Sigmoid colon (tissue), 6 donors: ENCODE measurements at regions not wholly inside any gene's neighbourhood (a gene's known extent, or its start where the extent isn't known, plus 50 kb on each side); places are given as distances from the start of the nearest gene placed in this dataset.

Source experiments
- DNase-seq: peaks from one replicate; pipeline ENCODE4 v3.0.0-alpha.2; 2019
- H3K27ac ChIP-seq, 4 donors: fragments of 200-600 bp; sonication (generic); one replicate each; pipeline ENCODE4 v1.5.1; 2016 to 2019; ENCODE audit warnings: mild to moderate bottlenecking in 1 of 4
- H3K27me3 ChIP-seq, 3 donors: fragments of 200-600 bp; sonication (generic); one replicate each; pipeline ENCODE4 v1.5.1; 2019; ENCODE audit warnings: mild to moderate bottlenecking in 1 of 3
- H3K36me3 ChIP-seq, 4 donors: fragments of 200-600 bp; sonication (generic); one replicate each; pipeline ENCODE4 v1.5.1; 2016 to 2019
- H3K4me1 ChIP-seq, 4 donors: fragments of 200-600 bp; sonication (generic); one replicate each; pipeline ENCODE4 v1.5.1; 2017 to 2019
- H3K4me3 ChIP-seq, 4 donors: fragments of 200-600 bp; sonication (generic); one replicate each; pipeline ENCODE4 v1.5.1; 2017 to 2019; ENCODE audit warnings: mild to moderate bottlenecking in 2 of 4, moderate library complexity in 1 of 4
- H3K9me3 ChIP-seq, 4 donors: fragments of 200-600 bp in 3 of 4; sonication (generic) in 3 of 4; one replicate each; pipeline versions ENCODE4 v1.5.1 to v1.6.1; 2013 to 2019
- CTCF ChIP-seq, 4 experiments: fragments of 450-650 bp in 3 of 4; fragments of 200-600 bp in 1 of 4; IDR thresholded peaks; one replicate each; pipeline ENCODE4 v1.5.1; 2016 to 2019; ENCODE audit warnings: antibody characterized with exemption in 4 of 4, mild to moderate bottlenecking in 3 of 4, moderate library complexity in 2 of 4
- EP300 ChIP-seq, 4 donors: sonication (generic); formaldehyde crosslinking; IDR thresholded peaks; one replicate each; pipeline ENCODE4 v1.6.1; 2017; ENCODE audit warnings: antibody characterized with exemption in 4 of 4
- POLR2A ChIP-seq, 2 donors: fragments of 450-650 bp; IDR thresholded peaks; one replicate each; pipeline ENCODE4 v1.6.1; 2016; ENCODE audit warnings: antibody characterized with exemption in 2 of 2, mild to moderate bottlenecking in 2 of 2, moderate library complexity in 2 of 2
- POLR2AphosphoS5 ChIP-seq, 4 donors: sonication (generic); formaldehyde crosslinking; IDR thresholded peaks; one replicate each; pipeline ENCODE4 v1.6.1; 2017; ENCODE audit warnings: antibody characterized with exemption in 4 of 4
- WGBS, 2 donors: extraction: QIAGEN DNeasy Blood & Tissue Kit; methylation state at CpG; one replicate each; pipeline ENCODE4 v1.1.7; 2013; 5-methylcytosine and 5-hydroxymethylcytosine counted together
- intact Hi-C: fragments of 100-400 bp; cut with DNase I; formaldehyde crosslinking; loops from one replicate; pipeline ENCODE4 v1.15.1; 2023
- donor health status: healthy with polysubstance abuse.
- donor health status: healthy.

- DNase-seq = no peak
- no peaks in the 10 kb centered on the region for H3K27me3 ChIP-seq
- no peak overlapping the region for H3K27ac ChIP-seq
- no peaks in the 10 kb centered on the region for H3K9me3 ChIP-seq
- no peaks in the 10 kb centered on the region for H3K4me1 ChIP-seq
- H3K4me3 ChIP-seq = no peak overlapping the region
- intact Hi-C loops = no loop called here
- no peak for TF ChIP-seq CTCF (IDR thresholded peaks at IDR 0.05)
- TF ChIP-seq EP300 (IDR thresholded peaks at IDR 0.05) = no peak
- no peak for TF ChIP-seq POLR2A (IDR thresholded peaks at IDR 0.05)
- TF ChIP-seq POLR2AphosphoS5 (IDR thresholded peaks at IDR 0.05) = no peak
- no peaks in the 10 kb centered on the region for H3K36me3 ChIP-seq
These were observed 118.9 kb upstream of the CEP162 start for GRCh38 chr6:84346372-84346771.

- Histone ChIP-seq H3K27me3 (no peaks in the 10 kb centered on the region), H3K27ac (no peak overlapping the region), H3K36me3 (no peaks in the 10 kb centered on the region), H3K9me3 (peaks cover 0 to under 1% (median 0%) of the 10 kb centered on the region in 4 donors), H3K4me1 (no peaks in the 10 kb centered on the region), H3K4me3 (no peak overlapping the region)
- WGBS, 2 donors = 65 to 78% methylated on average over 3 of the region's 3 CpGs
- TF ChIP-seq POLR2A (IDR thresholded peaks at IDR 0.05) = no peak
- TF ChIP-seq CTCF (IDR thresholded peaks at IDR 0.05) = no peak
- no peak for TF ChIP-seq EP300 (IDR thresholded peaks at IDR 0.05)
- TF ChIP-seq POLR2AphosphoS5 (IDR thresholded peaks at IDR 0.05) = no peak
- intact Hi-C loops = no loop called here
- no peak for DNase-seq
These were observed 116.6 kb upstream of the CEP162 start for GRCh38 chr6:84344005-84344404.

DNA sequence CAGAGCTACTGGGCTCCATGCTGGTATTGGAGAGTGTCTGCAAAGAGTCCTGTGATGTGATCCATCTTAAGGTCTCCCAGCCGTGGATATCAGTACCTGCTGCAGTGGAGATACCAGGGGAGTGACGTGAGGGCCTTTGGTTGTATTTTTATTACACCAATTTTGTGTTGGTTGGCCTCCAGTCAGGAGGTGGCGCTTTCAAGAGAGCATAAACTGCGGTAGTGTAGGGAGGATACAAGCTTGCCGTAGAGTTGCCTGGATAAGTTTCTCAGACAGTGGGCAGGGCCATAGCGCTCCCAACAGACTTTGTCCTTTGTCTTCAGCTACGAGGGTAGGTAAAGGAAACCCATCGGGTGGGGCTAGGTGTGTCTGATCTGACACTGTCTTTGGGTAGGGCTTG, 113.0 kb upstream of the CEP162 start:
- intact Hi-C loops = no loop called here
- Histone ChIP-seq H3K4me1 (no peaks in the 10 kb centered on the region), H3K27ac (no peak overlapping the region), H3K4me3 (no peak overlapping the region), H3K9me3 (peaks cover 0 to 6% (median 2%) of the 10 kb centered on the region in 4 donors), H3K27me3 (no peaks in the 10 kb centered on the region), H3K36me3 (no peaks in the 10 kb centered on the region)
- no peak for TF ChIP-seq EP300 (IDR thresholded peaks at IDR 0.05)
- TF ChIP-seq POLR2A (IDR thresholded peaks at IDR 0.05) = no peak
- no peak for TF ChIP-seq POLR2AphosphoS5 (IDR thresholded peaks at IDR 0.05)
- TF ChIP-seq CTCF (IDR thresholded peaks at IDR 0.05) = no peak
- 61 to 78% methylated on average over 8 of the region's 8 CpGs for WGBS, 2 donors
- no peak for DNase-seq

DNA sequence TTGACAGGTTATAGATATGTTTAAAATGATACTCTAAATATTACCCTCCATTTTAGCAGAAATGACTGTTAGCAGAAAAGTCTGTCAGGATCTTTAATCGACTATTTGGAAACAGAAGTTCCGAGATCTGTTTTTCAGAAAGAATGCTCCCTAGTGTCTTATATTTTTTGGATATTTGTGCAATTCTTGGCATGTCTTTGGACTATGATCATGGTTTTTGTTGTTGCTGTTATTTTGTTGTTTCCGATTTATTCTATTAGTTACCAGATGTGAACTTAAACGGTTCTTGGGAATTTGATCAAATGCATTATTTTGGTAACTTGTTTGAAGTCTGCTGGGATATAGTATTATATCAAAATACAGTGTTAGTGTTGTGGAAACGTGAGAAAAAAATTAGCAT, 106.4 kb upstream of the CEP162 start:
- peaks cover 0 to 6% (median 1%) of the 10 kb centered on the region in 4 donors for H3K9me3 ChIP-seq
- no peak for DNase-seq
- TF ChIP-seq POLR2AphosphoS5 (IDR thresholded peaks at IDR 0.05) (no peak), EP300 (IDR thresholded peaks at IDR 0.05) (no peak), POLR2A (IDR thresholded peaks at IDR 0.05) (no peak), CTCF (IDR thresholded peaks at IDR 0.05) (no peak)
- intact Hi-C loops = no loop called here
- WGBS, 2 donors = 58 to 73% methylated on average over 5 of the region's 5 CpGs
- no peaks in the 10 kb centered on the region for H3K36me3 ChIP-seq
- H3K27ac ChIP-seq = no peak overlapping the region
- H3K4me3 ChIP-seq = no peak overlapping the region
- peaks cover 0 to 9% (median 4%) of the 10 kb centered on the region in 4 donors for H3K4me1 ChIP-seq
- no peaks in the 10 kb centered on the region for H3K27me3 ChIP-seq
